H9 (cell line): ENCODE measurements at regions not wholly inside any gene's neighbourhood (a gene's known extent, or its start where the extent isn't known, plus 50 kb on each side); places are given as distances from the start of the nearest gene placed in this dataset.

Experiments used
- DNase-seq: peaks from one replicate; pipeline ENCODE4 v3.0.0-alpha.2; 2017
- H2AFZ ChIP-seq: one replicate; pipeline ENCODE4 v1.6.1; 2013; ENCODE audit warnings: mild to moderate bottlenecking, low read length, control low read depth, moderate library complexity
- H2AK5ac ChIP-seq: 2 replicates; pipeline ENCODE4 v1.6.1; 2013; ENCODE audit warnings: low read length, control low read depth, mixed read lengths; ENCODE audit not compliant: insufficient read length
- H2BK120ac ChIP-seq: one replicate; pipeline ENCODE4 v1.6.1; 2013; ENCODE audit warnings: low read depth, mild to moderate bottlenecking, low read length, control low read depth, inconsistent platforms; ENCODE audit not compliant: poor library complexity, severe bottlenecking
- H2BK12ac ChIP-seq: 2 replicates; pipeline ENCODE4 v1.6.1; 2013; ENCODE audit warnings: low read length, control low read depth, mixed read lengths, low read depth; ENCODE audit not compliant: insufficient read length
- H2BK15ac ChIP-seq: 2 replicates; pipeline ENCODE4 v1.6.1; 2013; ENCODE audit warnings: low read depth, low read length, control low read depth
- H2BK20ac ChIP-seq: one replicate; pipeline ENCODE4 v1.6.1; 2013; ENCODE audit warnings: low read depth, mild to moderate bottlenecking, low read length, control low read depth, inconsistent platforms; ENCODE audit not compliant: poor library complexity, severe bottlenecking
- H2BK5ac ChIP-seq: 2 replicates; pipeline ENCODE4 v1.6.1; 2013; ENCODE audit warnings: low read length, control low read depth, mixed read lengths; ENCODE audit not compliant: insufficient read length
- H3K14ac ChIP-seq: 2 replicates; pipeline ENCODE4 v1.6.1; 2013; ENCODE audit warnings: low read length, control low read depth; ENCODE audit not compliant: insufficient read depth
- H3K18ac ChIP-seq: 2 replicates; pipeline ENCODE4 v1.6.1; 2013; ENCODE audit warnings: low read depth, mild to moderate bottlenecking, mixed read lengths, low read length, control low read depth; ENCODE audit not compliant: insufficient read length
- H3K23ac ChIP-seq: 2 replicates; pipeline ENCODE4 v1.6.1; 2013; ENCODE audit warnings: low read length, control low read depth, mixed read lengths, low read depth; ENCODE audit not compliant: insufficient read length
- H3K23me2 ChIP-seq: 2 replicates; pipeline ENCODE4 v1.6.1; 2013; ENCODE audit warnings: low read depth, mild to moderate bottlenecking, mixed read lengths, low read length, control low read depth; ENCODE audit not compliant: insufficient read length, poor library complexity, severe bottlenecking
- H3K27ac ChIP-seq: 2 replicates; pipeline ENCODE4 v1.5.1; 2013; ENCODE audit warnings: low read length, control low read depth, mixed read lengths, low read depth; ENCODE audit not compliant: insufficient read length
- H3K27me3 ChIP-seq: 2 replicates; pipeline ENCODE4 v1.6.1; 2013; ENCODE audit warnings: low read length, control low read depth, inconsistent platforms; ENCODE audit not compliant: insufficient read depth
- H3K4ac ChIP-seq: 2 replicates; pipeline ENCODE4 v1.6.1; 2013; ENCODE audit warnings: low read depth, mild to moderate bottlenecking, control low read depth, inconsistent platforms, low read length, moderate library complexity
- H3K4me1 ChIP-seq: 2 replicates; pipeline ENCODE4 v1.6.1; 2013; ENCODE audit warnings: low read length, control low read depth, inconsistent platforms; ENCODE audit not compliant: insufficient read depth
- H3K4me2 ChIP-seq: 2 replicates; pipeline ENCODE4 v1.6.1; 2013; ENCODE audit warnings: low read length, control low read depth, mixed read lengths; ENCODE audit not compliant: insufficient read length, insufficient read depth
- H3K56ac ChIP-seq: 2 replicates; pipeline ENCODE4 v1.6.1; 2013; ENCODE audit warnings: low read depth, mild to moderate bottlenecking, mixed read lengths, low read length, control low read depth; ENCODE audit not compliant: insufficient read length
- H3K79me1 ChIP-seq: 2 replicates; pipeline ENCODE4 v1.6.1; 2013; ENCODE audit warnings: low read depth, mild to moderate bottlenecking, moderate library complexity, low read length, control low read depth, inconsistent platforms; ENCODE audit not compliant: insufficient read depth, poor library complexity, severe bottlenecking
- H3K79me2 ChIP-seq: 2 replicates; pipeline ENCODE4 v1.6.1; 2013; ENCODE audit warnings: low read length, control low read depth, inconsistent platforms; ENCODE audit not compliant: insufficient read depth
- H3K9ac ChIP-seq: 2 replicates; pipeline ENCODE4 v1.6.1; 2013; ENCODE audit warnings: low read length, control low read depth, mixed read lengths; ENCODE audit not compliant: insufficient read length; ENCODE audit errors: extremely low read depth
- H3K9me3 ChIP-seq: one replicate; pipeline ENCODE4 v1.6.1; 2013; ENCODE audit warnings: low read depth, low read length, inconsistent platforms; ENCODE audit not compliant: control insufficient read depth
- H3T11ph ChIP-seq: one replicate; pipeline ENCODE4 v1.6.1; 2013; ENCODE audit warnings: mild to moderate bottlenecking, low read length, control low read depth, inconsistent platforms
- H4K20me1 ChIP-seq: one replicate; pipeline ENCODE4 v1.6.1; 2013; ENCODE audit not compliant: control insufficient read depth, insufficient read length, insufficient read depth
- H4K5ac ChIP-seq: 2 replicates; pipeline ENCODE4 v1.6.1; 2013; ENCODE audit warnings: low read depth, mild to moderate bottlenecking, mixed read lengths, low read length, control low read depth; ENCODE audit not compliant: insufficient read length
- H4K8ac ChIP-seq: replicated peaks from 2 replicates; pipeline ENCODE4 v1.6.1; 2013; ENCODE audit warnings: low read length, control low read depth, mixed read lengths, low read depth; ENCODE audit not compliant: insufficient read length
- H4K91ac ChIP-seq: 2 replicates; pipeline ENCODE4 v1.6.1; 2013; ENCODE audit warnings: low read depth, mild to moderate bottlenecking, moderate library complexity, mixed read lengths, low read length, control low read depth; ENCODE audit not compliant: insufficient read length
- H3K27ac Mint-ChIP-seq, 3 experiments: 2 replicates in 2 of 3; 3 replicates in 1 of 3; pipeline ENCODE4 v1.8.0; 2020 to 2021; ENCODE audit warnings: mixed read lengths in 3 of 3, mild to moderate bottlenecking in 1 of 3, moderate library complexity in 1 of 3
- H3K27me3 Mint-ChIP-seq: 2 replicates; pipeline ENCODE4 v1.8.0; 2021; ENCODE audit warnings: low read depth, mild to moderate bottlenecking, moderate library complexity, mixed read lengths
- H3K36me3 Mint-ChIP-seq, 3 experiments: 2 replicates in 2 of 3; 3 replicates in 1 of 3; pipeline ENCODE4 v1.8.0; 2020 to 2021; ENCODE audit warnings: low read depth in 3 of 3, mixed read lengths in 3 of 3; ENCODE audit not compliant: insufficient read depth in 1 of 3
- H3K4me1 Mint-ChIP-seq, 2 experiments: 2 replicates each; pipeline ENCODE4 v1.8.0; 2020; ENCODE audit warnings: mixed read lengths in 2 of 2
- H3K4me3 Mint-ChIP-seq, 2 experiments: 2 replicates in 1 of 2; 3 replicates in 1 of 2; pipeline ENCODE4 v1.8.0; 2020 to 2021; ENCODE audit warnings: mild to moderate bottlenecking in 2 of 2, mixed read lengths in 2 of 2, moderate library complexity in 1 of 2
- H3K9me3 Mint-ChIP-seq, 2 experiments: 2 replicates in 1 of 2; 3 replicates in 1 of 2; pipeline ENCODE4 v1.8.0; 2020; ENCODE audit warnings: mild to moderate bottlenecking in 2 of 2, mixed read lengths in 2 of 2, moderate library complexity in 1 of 2
- CTCF ChIP-seq: fragments of 200-600 bp; sonication (generic); conservative IDR thresholded peaks from 3 replicates; pipeline ENCODE4 v1.8.0; 2021; ENCODE audit warnings: antibody characterized with exemption, mild to moderate bottlenecking
- WGBS: extraction: QIAGEN DNeasy Blood & Tissue Kit; methylation state at CpG from one replicate; pipeline ENCODE4 v1.1.7; 2013; ENCODE audit warnings: missing lambda C conversion rate, low lambda C conversion rate, mixed read lengths; ENCODE audit not compliant: insufficient read length; ENCODE audit errors: extremely low coverage; 5-methylcytosine and 5-hydroxymethylcytosine counted together

- Histone ChIP-seq H3K14ac (no peak overlapping the region), H2BK120ac (no peak overlapping the region), H3K27ac (no peak overlapping the region), H2AK5ac (no peak overlapping the region), H2AFZ (no peak overlapping the region), H2BK12ac (no peak overlapping the region), H3T11ph (no peak overlapping the region), H4K20me1 (no peaks in the 10 kb centered on the region), H3K4me2 (no peak overlapping the region), H3K4me1 (no peaks in the 10 kb centered on the region), H4K5ac (no peak overlapping the region), H3K23me2 (no peaks in the 10 kb centered on the region), H2BK15ac (no peak overlapping the region), H3K9me3 (no peaks in the 10 kb centered on the region), H4K8ac (no peak overlapping the region), H3K56ac (no peak overlapping the region), H3K79me2 (no peaks in the 10 kb centered on the region), H4K91ac (no peak overlapping the region), H3K18ac (no peak overlapping the region), H3K23ac (no peak overlapping the region), H2BK5ac (no peak overlapping the region), H3K27me3 (no peaks in the 10 kb centered on the region), H2BK20ac (no peak overlapping the region), H3K9ac (no peak overlapping the region), H3K4ac (no peak overlapping the region), H3K79me1 (no peaks in the 10 kb centered on the region)
- TF ChIP-seq CTCF, result no peak
- no CpG with 5 or more reads among the region's 2 CpGs for WGBS
- Mint-ChIP-seq H3K27ac (no peak overlapping the region), H3K4me1 (peaks cover 8 to 22% of the 10 kb centered on the region in 2 experiments), H3K9me3 (peaks cover 0 to 4% of the 10 kb centered on the region in 2 experiments; a peak in 3 of 5 replicates), H3K4me3 (no peak overlapping the region), H3K27me3 (no peaks in the 10 kb centered on the region), H3K36me3 (peaks cover 0 to 5% (median 0%) of the 10 kb centered on the region in 3 experiments; a peak in 4 of 7 replicates)
- no peak for DNase-seq
Measured at GRCh38 chrX:94511564-94511963, 837.6 kb downstream of the FAM133A start.
